HUES48 (cell line): ENCODE measurements at regions not wholly inside any gene's neighbourhood (a gene's known extent, or its start where the extent isn't known, plus 50 kb on each side); places are given as distances from the start of the nearest gene placed in this dataset.

Experiments used
- H3K27ac ChIP-seq: one replicate; pipeline ENCODE4 v1.7.0; 2013; ENCODE audit warnings: low read depth, low read length, inconsistent platforms
- H3K27me3 ChIP-seq: 2 replicates; pipeline ENCODE4 v1.6.1; 2013; ENCODE audit warnings: mild to moderate bottlenecking, low read length; ENCODE audit not compliant: control insufficient read depth, insufficient read depth
- H3K36me3 ChIP-seq: 2 replicates; pipeline ENCODE4 v1.6.1; 2013; ENCODE audit warnings: low read length; ENCODE audit not compliant: control insufficient read depth, insufficient read depth
- H3K4me1 ChIP-seq: 2 replicates; pipeline ENCODE4 v1.6.1; 2013; ENCODE audit warnings: mild to moderate bottlenecking, low read length; ENCODE audit not compliant: control insufficient read depth, insufficient read depth
- H3K4me3 ChIP-seq: 2 replicates; pipeline ENCODE4 v1.5.1; 2013; ENCODE audit warnings: mild to moderate bottlenecking, low read depth, low read length
- H3K9ac ChIP-seq: 2 replicates; pipeline ENCODE4 v1.6.1; 2013; ENCODE audit warnings: mild to moderate bottlenecking, low read depth, low read length, moderate library complexity
- H3K9me3 ChIP-seq: 2 replicates; pipeline ENCODE4 v1.6.1; 2013; ENCODE audit warnings: low read length; ENCODE audit not compliant: control insufficient read depth, insufficient read depth

- no peaks in the 10 kb centered on the region for H3K27me3 ChIP-seq
Observed at GRCh38 chr12:90407841-90408240, 547.1 kb downstream of the CCER1 start.

DNA sequence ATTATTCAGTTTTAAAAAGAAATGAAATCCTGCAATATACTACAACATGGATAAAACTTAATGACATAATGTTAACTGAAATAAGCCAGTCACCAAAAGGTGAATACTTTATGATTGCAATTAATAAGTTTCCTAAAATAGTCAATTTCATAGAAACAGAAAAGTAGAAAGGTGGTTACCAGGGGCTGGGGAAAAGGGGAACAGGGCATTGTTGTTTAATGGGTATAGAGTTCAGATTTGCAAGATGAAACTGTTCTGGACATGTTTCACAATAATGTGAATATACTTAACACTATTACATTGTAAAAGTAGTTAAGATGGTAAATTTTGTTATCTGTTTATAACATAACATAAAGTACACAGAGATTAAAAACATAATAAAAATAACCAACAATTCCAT, 550.9 kb downstream of the CCER1 start:
- Histone ChIP-seq H3K9ac (no peak overlapping the region), H3K9me3 (no peaks in the 10 kb centered on the region), H3K27me3 (no peaks in the 10 kb centered on the region), H3K4me1 (no peaks in the 10 kb centered on the region), H3K36me3 (no peaks in the 10 kb centered on the region), H3K4me3 (no peak overlapping the region), H3K27ac (no peak overlapping the region)

More at GRCh38 chr12:90407841-90408240, 547.1 kb downstream of the CCER1 start:
- Histone ChIP-seq H3K36me3 (no peaks in the 10 kb centered on the region), H3K27ac (no peak overlapping the region), H3K4me3 (no peak overlapping the region), H3K9me3 (no peaks in the 10 kb centered on the region), H3K4me1 (no peaks in the 10 kb centered on the region), H3K9ac (no peak overlapping the region)

DNA sequence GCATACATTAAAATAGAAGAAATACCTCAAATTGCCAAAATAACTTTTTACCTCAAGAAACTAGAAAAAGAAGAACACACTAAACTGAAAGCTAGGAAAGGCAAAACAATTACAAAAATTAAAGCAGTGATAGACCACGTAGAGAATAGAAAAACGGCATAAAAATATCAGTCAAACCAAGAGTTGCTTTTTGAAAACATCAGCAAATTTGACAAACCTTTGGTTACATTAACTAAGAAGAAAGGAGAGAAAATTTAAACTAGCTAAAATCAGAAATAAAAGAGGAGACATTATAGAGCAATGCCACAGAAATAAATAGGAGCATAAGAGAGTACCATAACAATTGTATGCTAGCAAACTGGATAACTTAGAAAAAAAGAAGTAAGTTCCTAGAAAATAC, 553.8 kb downstream of the CCER1 start:
- H3K4me3 ChIP-seq = no peak overlapping the region
- no peaks in the 10 kb centered on the region for H3K36me3 ChIP-seq
- H3K9ac ChIP-seq = no peak overlapping the region
- H3K4me1 ChIP-seq = no peaks in the 10 kb centered on the region
- no peaks in the 10 kb centered on the region for H3K27me3 ChIP-seq
- H3K9me3 ChIP-seq = no peaks in the 10 kb centered on the region
- H3K27ac ChIP-seq = no peak overlapping the region

- no peak overlapping the region for H3K4me3 ChIP-seq
- no peaks in the 10 kb centered on the region for H3K4me1 ChIP-seq
- H3K9ac ChIP-seq = no peak overlapping the region
- no peaks in the 10 kb centered on the region for H3K27me3 ChIP-seq
- H3K9me3 ChIP-seq = no peaks in the 10 kb centered on the region
- H3K27ac ChIP-seq = no peak overlapping the region
- no peaks in the 10 kb centered on the region for H3K36me3 ChIP-seq
Observed at GRCh38 chr12:90399357-90399756, 555.6 kb downstream of the CCER1 start.

- H3K4me3 ChIP-seq = no peak overlapping the region
- no peaks in the 10 kb centered on the region; the same call in 1 of the 2 replicates for H3K9me3 ChIP-seq
- H3K9ac ChIP-seq = no peak overlapping the region
- H3K27ac ChIP-seq = no peak overlapping the region
- H3K4me1 ChIP-seq = no peaks in the 10 kb centered on the region
- H3K36me3 ChIP-seq = no peaks in the 10 kb centered on the region
- H3K27me3 ChIP-seq = no peaks in the 10 kb centered on the region
Observed at GRCh38 chr12:90398285-90398836, 556.6 kb downstream of the CCER1 start.

DNA sequence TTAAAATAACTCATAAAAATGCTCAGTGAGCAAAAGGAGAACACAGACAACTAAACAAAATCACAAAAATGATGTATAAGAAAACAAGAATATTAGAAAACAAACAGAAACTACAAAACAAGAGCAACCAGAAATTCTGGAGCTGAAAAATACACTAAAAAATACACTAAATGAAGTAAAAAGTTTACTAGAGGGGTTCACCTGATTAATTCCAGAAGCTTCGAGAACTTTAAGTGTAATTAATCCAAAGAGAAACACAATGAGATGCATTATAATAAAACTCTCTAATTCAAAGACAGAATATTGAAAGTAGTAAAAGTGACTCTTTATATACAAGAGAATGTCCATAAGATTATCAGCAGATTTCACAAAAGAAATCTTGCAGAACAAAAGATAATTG, 558.4 kb downstream of the CCER1 start:
- Histone ChIP-seq H3K27ac (no peak overlapping the region), H3K27me3 (no peaks in the 10 kb centered on the region), H3K36me3 (no peaks in the 10 kb centered on the region), H3K4me1 (no peaks in the 10 kb centered on the region), H3K9me3 (no peaks in the 10 kb centered on the region; the same call in 1 of the 2 replicates), H3K9ac (no peak overlapping the region), H3K4me3 (no peak overlapping the region)

- no peaks in the 10 kb centered on the region for H3K4me1 ChIP-seq
- no peak overlapping the region for H3K9ac ChIP-seq
- H3K9me3 ChIP-seq = no peaks in the 10 kb centered on the region; the same call in 1 of the 2 replicates
- H3K27me3 ChIP-seq = no peaks in the 10 kb centered on the region
- no peaks in the 10 kb centered on the region for H3K36me3 ChIP-seq
- no peak overlapping the region for H3K4me3 ChIP-seq
- no peak overlapping the region for H3K27ac ChIP-seq
Observed at GRCh38 chr12:90393652-90394051, 561.3 kb downstream of the CCER1 start.

- no peaks in the 10 kb centered on the region for H3K36me3 ChIP-seq
- no peak overlapping the region for H3K9ac ChIP-seq
- H3K9me3 ChIP-seq = no peaks in the 10 kb centered on the region; the same call in 1 of the 2 replicates
- no peak overlapping the region for H3K4me3 ChIP-seq
- H3K4me1 ChIP-seq = no peaks in the 10 kb centered on the region
- H3K27ac ChIP-seq = no peak overlapping the region
- H3K27me3 ChIP-seq = no peaks in the 10 kb centered on the region
Observed at GRCh38 chr12:90393089-90393488, 561.9 kb downstream of the CCER1 start.

- H3K27ac ChIP-seq = no peak overlapping the region
- H3K4me3 ChIP-seq = no peak overlapping the region
- no peaks in the 10 kb centered on the region; the same call in 1 of the 2 replicates for H3K9me3 ChIP-seq
- no peaks in the 10 kb centered on the region for H3K36me3 ChIP-seq
- H3K9ac ChIP-seq = no peak overlapping the region
- H3K4me1 ChIP-seq = no peaks in the 10 kb centered on the region
- H3K27me3 ChIP-seq = no peaks in the 10 kb centered on the region
Observed at GRCh38 chr12:90390947-90391346, 564.0 kb downstream of the CCER1 start.

- Histone ChIP-seq H3K4me1 (no peaks in the 10 kb centered on the region), H3K4me3 (no peak overlapping the region), H3K36me3 (no peaks in the 10 kb centered on the region), H3K27me3 (no peaks in the 10 kb centered on the region), H3K27ac (no peak overlapping the region), H3K9me3 (no peaks in the 10 kb centered on the region), H3K9ac (no peak overlapping the region)
Observed at GRCh38 chr12:90368081-90368480, 586.9 kb downstream of the CCER1 start.

DNA sequence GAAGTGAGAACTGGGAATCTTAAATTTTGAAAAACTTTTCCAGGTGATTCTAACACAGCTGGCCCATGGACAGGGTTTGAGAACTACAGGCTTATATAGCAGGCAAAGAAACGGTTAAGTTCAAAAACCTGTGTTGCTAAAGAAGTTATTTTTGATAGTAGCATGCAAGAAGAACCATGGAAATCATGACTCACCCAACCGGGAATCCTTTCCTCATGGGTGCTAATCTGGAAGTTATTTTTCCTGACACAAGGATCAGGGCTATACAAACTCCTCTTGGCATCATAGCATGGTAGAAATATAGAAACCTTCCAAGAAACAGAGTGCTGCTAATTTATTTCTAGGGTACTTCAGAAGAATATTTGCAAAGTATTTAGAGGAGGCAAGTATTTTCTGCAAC, 588.7 kb downstream of the CCER1 start:
- Histone ChIP-seq H3K4me3 (no peak overlapping the region), H3K27me3 (no peaks in the 10 kb centered on the region), H3K27ac (no peak overlapping the region), H3K4me1 (no peaks in the 10 kb centered on the region), H3K9ac (no peak overlapping the region), H3K9me3 (no peaks in the 10 kb centered on the region), H3K36me3 (no peaks in the 10 kb centered on the region)

- no peak overlapping the region for H3K27ac ChIP-seq
- H3K27me3 ChIP-seq = no peaks in the 10 kb centered on the region
- no peaks in the 10 kb centered on the region for H3K36me3 ChIP-seq
- H3K4me1 ChIP-seq = peaks cover 18% of the 10 kb centered on the region
- H3K9ac ChIP-seq = no peak overlapping the region
- no peaks in the 10 kb centered on the region for H3K9me3 ChIP-seq
- no peak overlapping the region for H3K4me3 ChIP-seq
Observed at GRCh38 chr12:90360300-90360699, 594.7 kb downstream of the CCER1 start.
